ENCODE measurements at regions not wholly inside any gene's neighbourhood (a gene's known extent, or its start where the extent isn't known, plus 50 kb on each side); places are given as distances from the start of the nearest gene placed in this dataset.

- WGBS, 2 donors = 91 to 93% methylated on average over 2 of the region's 2 CpGs
- Histone ChIP-seq H3K4me3 (no peak overlapping the region), H3K4me1 (no peaks in the 10 kb centered on the region), H3K27me3 (no peaks in the 10 kb centered on the region), H3K36me3 (no peaks in the 10 kb centered on the region), H3K9me3 (no peaks in the 10 kb centered on the region), H3K27ac (no peak overlapping the region)
- intact Hi-C loops (cut with DNase I) = no loop called here
- TF ChIP-seq, protein P1, sequence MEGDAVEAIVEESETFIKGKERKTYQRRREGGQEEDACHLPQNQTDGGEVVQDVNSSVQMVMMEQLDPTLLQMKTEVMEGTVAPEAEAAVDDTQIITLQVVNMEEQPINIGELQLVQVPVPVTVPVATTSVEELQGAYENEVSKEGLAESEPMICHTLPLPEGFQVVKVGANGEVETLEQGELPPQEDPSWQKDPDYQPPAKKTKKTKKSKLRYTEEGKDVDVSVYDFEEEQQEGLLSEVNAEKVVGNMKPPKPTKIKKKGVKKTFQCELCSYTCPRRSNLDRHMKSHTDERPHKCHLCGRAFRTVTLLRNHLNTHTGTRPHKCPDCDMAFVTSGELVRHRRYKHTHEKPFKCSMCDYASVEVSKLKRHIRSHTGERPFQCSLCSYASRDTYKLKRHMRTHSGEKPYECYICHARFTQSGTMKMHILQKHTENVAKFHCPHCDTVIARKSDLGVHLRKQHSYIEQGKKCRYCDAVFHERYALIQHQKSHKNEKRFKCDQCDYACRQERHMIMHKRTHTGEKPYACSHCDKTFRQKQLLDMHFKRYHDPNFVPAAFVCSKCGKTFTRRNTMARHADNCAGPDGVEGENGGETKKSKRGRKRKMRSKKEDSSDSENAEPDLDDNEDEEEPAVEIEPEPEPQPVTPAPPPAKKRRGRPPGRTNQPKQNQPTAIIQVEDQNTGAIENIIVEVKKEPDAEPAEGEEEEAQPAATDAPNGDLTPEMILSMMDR (IDR thresholded peaks at IDR 0.05) = no peak
- TF ChIP-seq EP300 (IDR thresholded peaks at IDR 0.05) (no peak), POLR2A (IDR thresholded peaks at IDR 0.05) (no peak), POLR2AphosphoS5 (IDR thresholded peaks at IDR 0.05) (no peak)
- DNase-seq = no peak
These were observed 114.7 kb upstream of the CELF2 start for GRCh38 chr10:10902951-10903350.

DNA sequence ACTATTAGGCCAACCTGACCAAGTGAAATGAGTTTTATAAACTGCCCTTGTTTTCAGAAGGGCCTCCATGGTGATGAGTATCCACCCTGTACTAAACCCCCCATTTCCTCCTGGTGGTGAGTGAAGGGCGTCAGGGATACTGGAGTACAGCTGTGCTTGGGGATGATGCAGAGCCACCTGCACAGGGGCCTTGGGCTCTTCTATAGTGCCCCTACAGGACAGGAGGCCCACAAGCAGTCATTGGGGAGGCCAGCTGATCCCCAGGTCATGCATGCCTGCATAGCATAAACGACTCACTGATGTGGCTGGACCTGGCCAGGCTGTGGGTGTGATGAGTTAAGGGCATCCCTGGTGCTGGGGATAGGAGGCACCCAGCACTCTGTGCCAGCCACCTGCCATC lies 114.1 kb upstream of the CELF2 start:
- Histone ChIP-seq H3K4me1 (no peaks in the 10 kb centered on the region), H3K36me3 (no peaks in the 10 kb centered on the region), H3K4me3 (no peak overlapping the region), H3K9me3 (no peaks in the 10 kb centered on the region), H3K27me3 (no peaks in the 10 kb centered on the region), H3K27ac (no peak overlapping the region)
- TF ChIP-seq POLR2A (IDR thresholded peaks at IDR 0.05) = no peak
- TF ChIP-seq EP300 (IDR thresholded peaks at IDR 0.05) = no peak
- TF ChIP-seq, protein P1 (IDR thresholded peaks at IDR 0.05) = no peak
- no peak for TF ChIP-seq POLR2AphosphoS5 (IDR thresholded peaks at IDR 0.05)
- 92% methylated on average over 2 of the region's 2 CpGs for WGBS, 2 donors
- intact Hi-C loops (cut with DNase I) = no loop called here
- no peak for DNase-seq

GRCh38 chr10:10910634-10911033 lies 107.0 kb upstream of the CELF2 start:
- Histone ChIP-seq H3K4me1 (peaks cover 0 to 44% (median 29%) of the 10 kb centered on the region in 4 donors), H3K27me3 (no peaks in the 10 kb centered on the region), H3K36me3 (no peaks in the 10 kb centered on the region), H3K4me3 (no peak overlapping the region), H3K27ac (peak overlapping the region; percentile 73 to 86 (median 84)), H3K9me3 (no peaks in the 10 kb centered on the region)
- intact Hi-C loops (cut with DNase I) = loop anchor here (5.0 kb wide), 3 partner anchors 38 to 113 kb away; partner anchors contain the start of gene CELF2
- DNase-seq = no peak
- WGBS, 2 donors = 86 to 95% methylated on average over 7 of the region's 7 CpGs
- TF ChIP-seq, protein P1 (IDR thresholded peaks at IDR 0.05) = no peak
- no peak for TF ChIP-seq POLR2A (IDR thresholded peaks at IDR 0.05)
- no peak for TF ChIP-seq POLR2AphosphoS5 (IDR thresholded peaks at IDR 0.05)

- H3K36me3 ChIP-seq = no peaks in the 10 kb centered on the region
- no peak for DNase-seq
- peak overlapping the region; percentile 73 to 86 (median 84) for H3K27ac ChIP-seq
- no peaks in the 10 kb centered on the region for H3K9me3 ChIP-seq
- peaks cover 0 to 46% (median 31%) of the 10 kb centered on the region in 4 donors for H3K4me1 ChIP-seq
- intact Hi-C loops (cut with DNase I) = loop anchor here (5.0 kb wide), 3 partner anchors 39 to 114 kb away; partner anchors contain the start of gene CELF2
- no peak for TF ChIP-seq POLR2A (IDR thresholded peaks at IDR 0.05)
- no peak for TF ChIP-seq POLR2AphosphoS5 (IDR thresholded peaks at IDR 0.05)
- 91 to 95% methylated on average over 5 of the region's 5 CpGs for WGBS, 2 donors
- no peaks in the 10 kb centered on the region for H3K27me3 ChIP-seq
- peak overlapping the region in 3 of 4 donors; percentile 35 to 42 (median 38) for H3K4me3 ChIP-seq
These were observed 106.6 kb upstream of the CELF2 start for GRCh38 chr10:10911035-10911434.

DNA sequence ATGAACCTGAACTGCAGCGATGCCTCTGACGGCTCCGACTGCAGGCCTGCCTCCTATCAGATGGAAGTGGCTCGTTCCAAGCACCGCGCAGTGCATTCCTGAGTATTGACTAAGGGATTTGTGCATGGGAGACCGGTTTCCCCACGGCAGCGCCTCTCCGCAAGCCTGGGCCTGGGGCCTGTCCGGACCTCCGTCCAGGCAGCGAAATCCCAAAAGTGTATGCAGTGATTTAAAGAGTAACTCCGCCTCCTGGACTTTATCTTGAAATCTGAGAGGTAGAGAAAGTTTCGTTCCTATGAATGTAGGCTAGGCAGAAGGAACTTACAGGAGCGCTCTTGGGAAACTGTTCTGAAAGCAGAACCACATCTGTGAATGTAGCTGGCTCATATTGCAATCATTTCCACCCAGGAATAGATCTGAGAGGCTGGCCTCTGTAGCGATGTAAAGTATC lies 106.2 kb upstream of the CELF2 start:
- peaks cover 0 to 46% (median 32%) of the 10 kb centered on the region in 4 donors for H3K4me1 ChIP-seq
- H3K4me3 ChIP-seq = peak overlapping the region; percentile 25 to 42 (median 36)
- H3K36me3 ChIP-seq = no peaks in the 10 kb centered on the region
- peak; percentile 93 for DNase-seq
- WGBS, 2 donors = 68 to 85% methylated on average over 17 of the region's 17 CpGs
- no peaks in the 10 kb centered on the region for H3K27me3 ChIP-seq
- no peaks in the 10 kb centered on the region for H3K9me3 ChIP-seq
- intact Hi-C loops (cut with DNase I) = loop anchor here (5.0 kb wide), 3 partner anchors 39 to 114 kb away; partner anchors contain the start of gene CELF2
- H3K27ac ChIP-seq = peak overlapping the region; percentile 73 to 86 (median 84)
- no peak for TF ChIP-seq EP300 (IDR thresholded peaks at IDR 0.05)
- TF ChIP-seq, protein P1 (IDR thresholded peaks at IDR 0.05) = no peak
- no peak for TF ChIP-seq POLR2A (IDR thresholded peaks at IDR 0.05)
- peak; percentile 36 to 81 (median 72) for TF ChIP-seq POLR2AphosphoS5 (IDR thresholded peaks at IDR 0.05)
